Endometrium (tissue), 2 donors: ENCODE measurements at regions not wholly inside any gene's neighbourhood (a gene's known extent, or its start where the extent isn't known, plus 50 kb on each side); places are given as distances from the start of the nearest gene placed in this dataset.

Experiments used
- FAIRE-seq: peaks from 2 replicates; lab custom pipeline; 2012; peaks lifted over from hg19 to GRCh38; lab: Jason Lieb, UNC
- donor health status: control.
- donor health status: control.

DNA sequence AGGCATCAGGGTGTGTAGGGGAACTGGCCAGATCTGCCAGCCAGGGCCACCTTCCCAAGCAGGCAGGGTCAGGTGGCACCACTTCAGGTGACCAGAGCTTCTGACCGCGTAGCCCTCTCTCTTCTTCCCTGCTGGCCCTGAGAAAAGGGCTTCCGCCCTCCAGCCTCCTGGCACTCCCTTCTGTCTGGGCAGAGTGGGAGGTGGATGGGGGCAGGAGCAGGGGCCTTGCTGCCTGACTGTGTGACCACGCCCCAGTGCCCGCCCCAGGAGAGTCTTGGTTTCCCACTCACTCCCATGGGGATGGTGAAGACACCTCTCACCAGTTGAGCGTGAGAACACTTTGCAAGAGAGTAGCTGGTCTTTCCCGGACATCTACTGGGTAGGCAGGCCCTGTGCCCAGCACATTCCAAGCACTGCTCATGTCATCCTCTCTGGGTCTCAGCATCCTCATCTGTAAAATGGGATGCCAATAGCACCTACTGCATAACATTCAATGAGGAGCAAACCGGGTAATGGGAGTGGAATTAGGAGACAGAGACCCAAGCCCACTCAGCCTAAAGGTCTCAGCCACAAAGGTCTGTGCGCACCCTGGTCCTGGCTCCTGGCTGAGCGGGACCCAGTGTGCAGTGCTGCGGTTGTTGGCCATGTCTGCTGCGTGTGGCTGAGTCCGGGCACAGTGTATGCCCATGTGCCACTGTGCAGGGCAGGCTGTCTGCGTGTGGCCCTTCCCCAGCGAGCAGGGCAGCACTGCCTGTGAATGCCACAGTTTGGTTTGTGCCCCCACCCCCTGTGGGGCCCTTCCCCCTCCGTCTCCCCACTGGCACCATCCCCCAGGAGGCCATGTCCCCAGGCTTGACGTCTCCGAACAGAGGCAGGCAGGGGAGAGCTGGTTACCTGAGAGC is 179.1 kb upstream of the IER5L start:
- FAIRE-seq: no peak

DNA sequence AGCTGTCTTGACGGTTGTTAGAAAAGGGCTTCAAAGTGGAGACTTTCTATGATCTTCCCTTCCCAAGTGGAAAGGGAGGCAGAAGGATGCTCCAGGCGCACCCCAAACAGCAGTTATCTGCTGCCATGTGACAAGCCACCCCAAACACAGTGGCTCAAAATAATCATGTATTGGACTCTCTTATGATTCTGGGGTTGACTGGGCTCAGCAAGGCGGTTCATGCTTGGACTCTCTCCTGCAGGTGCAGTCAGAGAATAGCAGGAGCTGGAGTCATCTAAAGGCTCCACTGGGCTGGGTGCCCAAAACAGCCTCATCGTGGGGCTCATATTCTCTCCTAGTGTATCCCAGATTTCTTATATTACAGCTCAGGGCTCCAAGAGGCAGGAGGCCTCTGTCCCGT is 177.6 kb upstream of the IER5L start:
- FAIRE-seq: no peak

DNA sequence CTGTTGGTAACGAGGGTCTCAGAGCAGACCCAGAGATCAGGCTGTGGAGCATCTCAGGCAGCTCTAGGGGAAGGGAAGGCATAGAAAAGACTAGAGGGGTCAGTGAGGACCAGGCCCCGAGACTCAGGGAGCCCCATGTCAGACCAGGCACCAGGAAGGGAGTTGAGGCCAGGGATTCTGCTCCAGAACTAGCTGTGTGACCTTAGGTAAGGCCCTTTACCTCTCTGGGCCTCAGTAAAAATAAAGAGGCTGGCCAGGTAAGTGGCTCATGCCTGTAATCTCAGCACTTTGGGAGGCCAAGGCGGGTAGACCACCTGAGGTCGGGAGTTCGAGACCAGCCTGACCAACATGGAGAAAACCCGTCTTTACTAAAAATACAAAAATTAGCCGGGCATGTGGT is 176.4 kb upstream of the IER5L start:
- no peak for FAIRE-seq

DNA sequence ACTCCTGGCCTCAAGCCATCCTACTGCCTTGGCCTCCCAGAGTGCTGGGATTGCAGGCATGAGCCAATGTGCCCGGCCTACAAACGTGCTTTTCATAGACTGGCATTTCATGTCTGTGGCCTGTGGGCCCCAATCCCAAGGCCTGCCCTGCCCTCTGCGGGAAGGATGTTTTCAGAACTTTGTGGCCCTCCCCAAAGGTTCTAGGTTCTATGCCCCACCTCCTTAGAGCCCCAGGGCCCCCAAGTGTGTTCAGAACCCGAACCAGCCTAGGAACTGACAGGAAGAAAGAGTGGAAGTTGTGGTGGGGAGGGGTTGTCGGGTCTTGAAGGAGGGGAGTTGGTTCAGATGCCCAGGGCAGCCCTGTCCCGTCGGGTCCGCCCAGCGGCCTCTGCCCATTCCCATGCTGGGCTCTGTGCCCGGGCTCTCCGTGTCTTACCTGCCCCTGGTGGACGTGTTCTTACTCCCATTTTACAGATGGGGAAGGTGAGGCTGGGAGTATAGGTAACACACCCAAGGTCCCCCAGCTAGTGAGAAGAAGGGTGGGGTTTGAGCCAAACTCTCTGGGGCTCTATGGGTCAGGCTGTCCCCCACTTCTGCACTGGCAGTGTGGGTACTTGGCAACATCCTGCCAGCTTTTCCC is 175.8 kb upstream of the IER5L start:
- FAIRE-seq: no peak

DNA sequence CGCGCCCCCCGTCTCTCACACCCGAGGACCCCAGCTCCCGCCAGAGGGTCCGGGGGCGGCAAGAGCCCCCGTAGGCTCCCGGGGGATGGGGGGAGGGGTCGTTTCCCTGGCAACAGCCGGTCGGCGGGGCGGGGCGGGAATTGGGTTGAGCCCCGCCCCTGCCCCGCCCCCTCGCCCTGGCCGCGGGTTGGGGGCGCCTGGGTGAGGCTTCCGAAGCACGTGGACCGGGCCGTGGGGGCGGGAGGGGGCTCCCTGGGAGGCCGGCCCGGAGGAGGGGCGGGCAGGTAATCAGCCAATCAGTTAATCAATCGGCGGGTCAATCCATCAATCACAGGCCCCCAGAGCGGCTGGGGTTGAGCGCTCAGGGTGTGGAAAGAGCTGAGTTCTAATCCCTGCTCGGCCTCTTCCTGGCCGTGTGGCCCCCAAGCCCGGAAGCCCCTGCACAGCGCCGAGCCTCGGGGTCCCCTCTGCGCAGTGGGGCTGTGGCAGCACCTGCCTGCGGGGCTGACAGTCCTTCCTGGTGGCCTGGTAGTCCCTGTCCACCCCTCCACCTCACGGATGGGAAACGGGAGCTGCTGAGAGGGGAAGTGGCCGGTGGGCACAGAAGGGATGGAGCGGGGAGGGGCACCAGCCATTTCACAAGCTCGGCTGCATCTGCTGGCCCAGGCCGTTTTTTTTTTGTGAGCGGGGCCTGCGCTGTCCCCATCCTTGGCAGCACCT is 174.2 kb upstream of the IER5L start:
- FAIRE-seq: no peak

DNA sequence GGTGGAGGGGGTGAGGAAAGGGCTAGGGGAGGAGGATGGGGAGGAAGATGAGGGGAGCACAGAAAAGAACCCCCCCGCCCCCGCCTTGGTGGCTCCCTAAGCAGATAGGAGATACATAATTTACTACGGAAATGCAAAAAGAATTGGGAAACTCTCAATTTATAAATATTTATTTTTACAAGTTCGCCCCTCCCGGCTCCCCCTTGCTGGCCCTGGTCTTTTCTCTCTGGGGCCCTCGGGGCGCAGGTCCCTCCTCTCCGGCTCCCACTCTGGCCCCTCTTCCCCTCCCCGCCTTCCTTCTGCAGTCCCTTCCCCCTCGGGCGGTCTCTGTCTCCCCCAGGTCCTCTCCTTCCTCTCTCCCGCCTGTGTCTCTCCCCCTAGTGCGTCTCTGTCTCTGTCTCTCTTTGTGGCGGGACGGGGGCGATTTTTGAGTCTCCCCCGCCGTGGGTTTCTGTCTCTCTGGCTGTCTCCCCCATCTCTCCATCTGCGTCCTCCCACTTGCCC is 173.6 kb upstream of the IER5L start:
- no peak for FAIRE-seq

DNA sequence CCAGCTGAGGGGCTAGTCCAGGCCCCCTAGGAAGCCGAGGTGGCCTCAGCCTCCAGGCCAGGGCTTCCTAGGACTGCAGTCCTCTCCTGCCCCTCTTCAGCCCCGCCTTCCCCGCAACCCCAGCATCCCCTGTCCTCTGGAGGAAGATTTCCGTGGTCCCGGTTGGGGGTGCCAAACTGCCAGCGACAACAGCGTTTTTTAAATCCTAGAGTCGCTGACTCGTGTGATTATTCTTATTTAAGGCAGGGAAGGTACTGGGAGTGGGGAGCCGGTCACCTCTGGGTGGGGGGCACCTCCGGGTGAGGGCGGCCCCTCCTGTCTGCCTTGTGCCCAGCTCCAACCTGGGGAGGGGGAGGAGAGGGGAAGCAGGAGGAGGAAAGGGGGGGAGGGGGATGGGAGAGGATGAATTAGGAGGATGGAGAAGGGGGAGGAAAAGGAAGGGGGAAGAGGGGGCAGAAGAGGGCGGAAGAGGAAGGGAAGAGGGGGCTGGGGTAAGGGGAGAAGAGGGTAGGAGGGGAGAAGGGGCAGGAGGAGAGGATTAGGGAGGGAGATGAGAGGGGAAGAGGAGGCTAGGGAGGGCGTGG is 173.1 kb upstream of the IER5L start:
- FAIRE-seq: no peak

DNA sequence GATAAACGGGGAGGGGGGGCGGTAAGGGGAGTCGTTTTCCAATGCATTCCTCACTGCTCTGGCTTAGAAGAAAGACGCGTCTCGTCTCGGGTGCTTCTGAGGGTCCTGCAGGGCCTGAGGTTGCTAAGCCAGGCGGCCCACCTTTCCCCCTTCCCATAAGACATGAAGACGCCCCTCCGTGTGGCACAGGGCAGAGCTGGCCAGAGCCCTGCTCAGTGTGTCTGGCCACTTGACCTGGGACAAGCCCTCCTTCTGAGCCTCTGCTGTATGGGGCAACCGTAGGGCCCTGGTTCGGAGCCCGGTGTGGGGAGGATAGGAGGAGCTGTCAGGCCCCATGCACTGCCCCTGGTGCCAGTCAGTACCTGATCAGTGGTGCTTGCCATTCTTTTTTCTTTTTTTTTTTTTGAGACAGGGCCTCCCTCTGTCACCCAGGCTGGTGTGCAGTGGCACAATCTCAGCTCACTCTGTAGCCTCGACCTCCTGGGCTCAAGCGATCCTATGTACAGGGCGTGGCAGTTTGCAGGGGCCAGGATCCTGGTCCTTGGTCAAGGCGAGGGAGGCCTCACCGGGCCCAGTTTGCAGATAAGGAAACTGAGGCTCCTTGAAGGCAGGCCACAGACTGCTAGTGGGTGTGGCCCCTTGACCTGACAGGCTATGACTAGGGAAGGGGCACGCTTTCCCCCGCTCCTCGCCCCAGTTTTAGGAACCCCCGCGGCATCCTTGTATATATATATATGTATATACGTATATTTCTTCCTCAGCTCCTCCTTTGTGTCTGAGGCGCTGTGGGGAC is 172.3 kb upstream of the IER5L start:
- FAIRE-seq: no peak

DNA sequence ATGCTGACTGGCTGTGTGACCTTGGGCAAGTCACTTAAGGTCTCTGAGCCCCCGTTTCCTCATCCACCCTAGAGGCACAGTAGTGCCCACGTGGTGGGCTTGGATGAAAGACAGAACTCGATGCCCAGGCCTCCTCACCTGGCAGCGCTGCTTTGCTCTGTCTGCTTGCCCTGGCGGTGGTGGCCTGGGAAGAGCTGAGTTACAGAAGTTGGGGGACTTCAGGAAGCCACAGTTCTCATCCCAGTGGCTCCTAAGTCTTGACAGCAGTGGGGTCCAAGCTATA is 171.5 kb upstream of the IER5L start:
- FAIRE-seq: no peak

DNA sequence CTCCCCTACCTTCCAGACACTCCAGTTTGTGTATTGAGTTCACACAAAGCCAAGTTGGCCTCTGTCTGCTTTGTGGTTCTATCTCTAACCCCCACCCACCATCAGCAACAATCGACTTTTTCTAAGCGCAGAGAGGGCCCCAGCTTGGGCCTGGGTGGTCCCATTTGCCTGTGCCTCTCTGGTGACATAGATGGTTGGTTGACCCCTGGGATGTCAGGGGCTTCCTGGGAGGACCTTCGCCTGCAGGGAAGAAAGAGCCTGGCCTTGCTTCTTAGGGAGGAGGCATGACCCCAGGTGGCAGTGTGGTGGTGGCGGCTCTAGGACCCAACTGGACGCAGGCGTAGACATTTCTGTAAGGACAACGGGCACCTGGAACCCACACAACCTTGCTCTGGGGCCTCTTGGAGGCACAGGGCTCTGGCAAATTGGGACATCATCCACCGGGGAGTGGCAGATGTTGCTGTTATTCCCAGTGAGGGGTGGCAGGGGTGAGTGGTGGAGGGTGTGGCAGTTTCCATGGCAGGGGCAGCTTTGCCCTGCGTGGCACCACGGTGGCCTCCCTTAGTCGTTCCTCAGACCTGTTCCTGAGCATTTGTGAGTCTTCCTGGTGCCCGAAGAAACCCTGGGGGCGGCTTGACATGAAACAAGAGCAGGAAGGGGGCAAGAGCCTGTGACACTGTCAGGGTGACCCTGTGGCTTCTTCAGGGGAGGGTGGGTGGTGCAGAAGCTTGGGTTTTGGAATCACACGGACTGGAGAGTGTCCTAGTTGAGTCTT is 171.0 kb upstream of the IER5L start:
- no peak for FAIRE-seq

DNA sequence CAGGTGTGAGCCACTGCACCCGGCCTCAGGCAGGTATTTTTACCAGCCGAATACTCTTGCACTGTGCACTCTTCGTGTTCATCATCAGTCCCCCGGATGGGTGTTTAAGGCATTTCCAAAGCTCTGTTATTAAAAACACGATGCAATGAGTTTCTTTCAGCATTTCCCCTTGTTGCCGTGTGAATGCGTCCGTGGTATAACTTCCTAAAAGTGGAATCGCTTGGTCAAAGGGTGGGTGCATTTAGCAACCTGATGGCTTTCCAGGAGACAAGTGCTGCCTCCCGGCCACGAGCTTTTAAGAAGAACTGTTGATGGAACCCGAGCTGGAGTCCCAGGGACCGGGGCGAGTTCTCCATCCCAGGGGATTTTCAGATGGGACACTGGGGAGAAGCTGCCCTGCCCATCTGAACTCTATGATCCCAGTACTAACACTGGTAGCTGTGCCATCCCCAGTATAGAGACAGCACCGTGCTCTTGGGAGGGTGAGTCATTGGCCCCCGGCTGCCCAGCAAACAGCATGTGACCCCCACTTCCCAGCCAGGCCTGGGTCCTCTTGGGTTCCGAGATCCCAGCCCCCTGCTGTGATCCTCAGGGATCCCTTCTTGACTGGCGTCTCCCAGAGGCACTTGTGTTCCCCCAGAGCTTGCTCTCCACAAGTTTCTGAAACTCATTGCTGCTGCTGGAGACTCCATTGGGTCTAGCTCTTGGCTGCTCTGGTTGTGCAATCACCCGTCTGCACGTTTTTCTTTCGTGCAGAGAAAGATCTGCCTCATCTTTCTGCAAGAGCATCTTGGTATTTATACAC is 169.5 kb upstream of the IER5L start:
- FAIRE-seq: no peak

DNA sequence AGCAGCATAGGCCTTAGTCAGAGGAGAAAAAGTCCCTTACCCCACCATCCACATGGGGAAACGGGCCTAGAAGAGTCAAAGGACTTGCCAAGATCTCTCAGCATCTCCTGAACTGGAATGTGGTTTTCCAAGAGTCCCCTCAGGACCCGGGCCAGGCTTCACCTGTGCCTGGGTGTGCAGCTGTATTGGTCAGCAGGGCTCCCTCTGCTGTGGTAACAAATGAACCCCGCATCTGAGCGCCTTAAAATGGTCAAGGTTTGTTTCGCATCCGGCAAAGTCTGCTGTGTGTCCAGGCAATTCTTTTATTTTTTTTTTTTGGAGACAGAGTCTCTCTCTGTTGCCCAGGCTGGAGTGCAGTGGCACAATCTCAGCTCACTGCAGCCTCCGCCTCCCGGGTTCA is 168.0 kb upstream of the IER5L start:
- FAIRE-seq: no peak

DNA sequence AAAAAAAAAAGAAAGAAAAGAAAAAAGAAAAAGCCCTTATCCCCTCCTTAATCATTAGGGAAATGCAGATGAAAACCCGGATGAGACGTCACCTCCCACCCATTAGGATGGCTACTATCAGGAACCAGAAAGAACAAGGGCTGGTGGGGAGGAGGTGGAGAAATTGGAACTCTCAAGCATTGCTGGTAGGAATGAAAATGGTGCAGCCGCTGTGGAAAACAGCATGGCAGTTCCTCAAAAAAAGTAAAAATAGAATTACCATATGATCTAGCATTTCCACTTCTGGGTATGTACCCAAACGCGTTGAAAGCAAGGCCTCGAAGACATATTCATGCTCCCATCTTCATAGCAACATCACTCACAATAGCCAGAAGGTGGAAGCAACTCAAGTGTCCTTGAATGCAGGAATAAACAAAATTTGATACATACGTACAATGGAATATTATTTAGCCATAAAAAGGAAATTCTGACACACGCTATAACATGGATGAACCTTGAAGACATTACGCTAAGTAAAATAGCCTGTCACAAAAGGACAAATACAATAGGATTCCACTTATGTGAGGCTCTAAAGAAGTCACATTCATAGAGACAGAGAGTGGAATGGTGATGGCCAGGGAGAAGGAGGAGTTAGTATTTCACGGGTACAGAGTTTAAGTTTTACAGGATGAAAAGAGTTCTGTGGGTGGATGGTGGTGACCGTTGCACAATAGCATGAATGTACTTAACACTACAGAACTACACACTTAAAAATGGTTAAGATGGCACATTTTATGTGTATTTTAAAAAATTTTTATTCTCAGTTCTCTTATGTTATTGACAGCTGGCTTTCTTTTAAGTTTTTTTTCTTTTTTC is 166.8 kb upstream of the IER5L start:
- FAIRE-seq: no peak

DNA sequence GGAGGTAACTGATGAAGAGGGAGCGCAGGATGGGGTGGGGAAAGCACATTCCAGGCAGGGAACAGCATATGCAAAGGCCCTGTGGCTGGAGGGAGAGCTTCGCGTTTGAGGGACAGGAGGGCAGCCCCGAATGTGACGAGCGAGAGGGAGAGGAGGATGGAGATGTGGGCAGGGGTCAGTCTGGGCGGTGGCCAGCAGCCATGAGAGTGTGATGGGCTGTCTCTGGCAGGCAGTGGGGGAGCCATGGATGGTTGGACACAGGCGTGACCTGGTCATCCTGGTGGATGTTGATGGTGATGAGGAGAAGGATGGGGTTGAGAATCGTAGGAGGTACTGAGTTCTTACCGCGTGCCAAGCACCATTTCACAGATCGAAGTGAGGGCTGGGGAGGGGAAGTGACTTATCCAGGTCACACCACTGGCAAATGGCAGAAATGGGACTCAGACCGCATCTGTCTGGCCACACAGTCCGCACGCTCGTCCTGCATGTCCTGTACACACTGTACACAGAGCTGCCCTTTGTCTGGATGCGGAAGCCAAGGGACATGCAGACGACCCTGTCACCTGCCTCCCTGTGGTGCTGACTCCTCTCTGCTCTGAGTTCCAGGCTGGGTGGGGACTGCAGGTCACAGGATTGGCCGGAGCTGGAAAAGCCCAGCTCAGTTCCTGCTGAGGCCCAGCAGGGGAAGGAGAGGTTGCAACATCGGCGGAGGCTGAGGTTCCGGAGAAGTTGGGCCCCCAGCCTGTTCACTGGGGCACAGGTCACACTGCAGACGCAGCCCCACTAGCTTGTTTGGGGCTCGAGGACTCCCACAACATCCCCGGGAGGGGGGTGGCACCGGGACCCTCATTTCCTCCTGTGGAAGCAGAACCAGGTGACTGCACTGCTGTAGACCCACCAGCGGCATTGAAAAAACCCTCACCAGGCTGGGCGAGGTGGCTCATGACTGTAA is 165.6 kb upstream of the IER5L start:
- no peak for FAIRE-seq

DNA sequence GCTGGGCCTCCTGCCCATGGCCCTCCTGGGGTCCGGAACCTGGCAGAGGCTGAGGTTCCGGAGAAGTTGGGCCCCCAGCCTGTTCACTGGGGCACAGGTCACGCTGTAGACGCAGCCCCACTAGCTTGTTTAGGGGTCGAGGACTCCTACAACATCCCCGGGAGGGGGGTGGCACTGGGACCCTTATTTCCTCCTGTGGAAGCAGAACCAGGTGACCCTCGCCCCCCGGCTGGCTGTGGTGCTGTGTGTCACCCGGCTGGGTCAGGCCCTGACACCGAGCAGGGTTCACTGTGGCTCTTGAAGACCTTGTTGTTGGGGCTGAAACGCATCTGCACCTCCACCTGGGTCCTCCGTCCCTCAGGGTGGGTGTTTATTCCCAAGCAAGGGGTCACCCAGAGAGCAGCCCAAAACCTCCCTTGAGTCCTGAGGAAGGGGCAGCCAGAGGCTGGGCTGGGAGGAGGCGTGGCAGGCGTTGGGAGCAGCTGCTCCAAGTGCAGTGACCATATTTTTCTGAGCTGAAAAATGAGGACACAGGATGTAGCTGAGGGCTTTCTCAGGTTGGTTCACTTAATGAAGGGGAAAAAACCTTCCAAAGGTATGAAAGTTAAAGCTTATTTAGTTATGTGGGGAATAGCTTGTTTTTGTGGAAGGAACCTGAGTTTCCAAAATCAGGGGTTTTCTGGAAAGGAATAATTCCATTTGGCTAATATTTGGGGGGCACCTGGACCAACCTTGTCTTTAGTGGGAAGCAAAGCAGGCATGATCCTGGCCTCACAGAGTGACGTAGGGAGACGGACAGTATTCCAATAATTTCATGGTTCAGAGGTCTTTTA is 164.7 kb upstream of the IER5L start:
- FAIRE-seq: no peak

DNA sequence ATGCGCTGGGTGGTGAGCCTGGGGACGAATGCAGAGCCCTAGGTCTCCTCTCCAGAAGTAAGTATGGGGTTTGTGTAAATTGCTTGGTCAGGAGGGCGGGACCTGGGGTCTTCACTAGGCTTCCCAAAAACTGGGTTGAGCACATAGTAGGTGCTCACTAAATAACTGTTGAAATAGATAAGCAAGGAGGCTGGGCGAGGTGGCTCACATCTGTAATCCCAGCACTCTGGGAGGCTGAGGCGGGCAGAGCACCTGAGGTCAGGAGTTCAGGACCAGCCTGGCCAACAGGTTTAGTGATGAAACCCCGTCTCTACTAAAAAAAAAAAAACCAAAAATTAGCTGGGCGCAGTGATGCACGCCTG is 163.9 kb upstream of the IER5L start:
- FAIRE-seq: no peak
